ENCODE measurements at regions not wholly inside any gene's neighbourhood (a gene's known extent, or its start where the extent isn't known, plus 50 kb on each side); places are given as distances from the start of the nearest gene placed in this dataset.

DNA sequence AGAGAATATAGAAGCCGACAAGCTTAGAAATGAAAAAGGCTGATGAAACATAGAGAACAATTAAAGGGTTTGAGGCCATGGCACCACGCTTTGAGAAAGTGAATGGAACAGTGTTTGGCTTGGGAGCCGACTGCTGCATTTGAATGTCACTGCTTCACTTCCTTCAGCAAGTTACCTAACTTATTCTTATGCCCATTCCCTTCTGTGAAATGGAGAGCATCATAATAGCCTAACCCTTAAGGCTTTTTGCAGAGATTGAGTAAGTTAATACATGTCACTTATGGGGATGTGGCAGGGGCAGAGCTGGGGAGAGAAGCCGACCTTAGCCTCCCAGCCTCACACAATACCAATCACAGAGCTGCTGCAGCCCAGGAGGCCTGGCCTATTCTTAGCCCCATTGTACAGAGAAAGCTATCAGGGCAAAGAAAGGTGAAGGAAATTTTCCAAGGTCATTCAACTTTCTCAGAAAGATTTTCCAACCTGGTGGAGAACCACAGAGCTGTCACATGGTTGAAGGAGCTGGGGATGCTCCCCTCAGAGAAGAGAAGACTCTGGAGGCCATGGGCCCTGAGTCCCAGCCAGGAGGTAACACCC, 186.0 kb upstream of the GDF10 start:
- TF ChIP-seq CTCF (IDR thresholded peaks at IDR 0.05), result no peak
- no peak for TF ChIP-seq POLR2A (IDR thresholded peaks at IDR 0.05)
- intact Hi-C loops (cut with DNase I; ENCODE audit: low total_unique reads), result no loop called here
- H3K4me1 ChIP-seq, result no peaks in the 10 kb centered on the region
- no peaks in the 10 kb centered on the region for H3K36me3 ChIP-seq (ENCODE audit: low read depth, missing control alignments)
- no peak overlapping the region for H3K4me3 ChIP-seq
- no peak for DNase-seq
- 89% methylated on average over 4 of the region's 4 CpGs for WGBS, 2 donors
- H3K27me3 ChIP-seq, result no peaks in the 10 kb centered on the region
- H3K27ac ChIP-seq, result no peak overlapping the region
- H3K9me3 ChIP-seq, result no peaks in the 10 kb centered on the region

GRCh38 chr10:47114680-47115186, 185.3 kb upstream of the GDF10 start:
- Histone ChIP-seq H3K27me3 (no peaks in the 10 kb centered on the region), H3K36me3 (ENCODE audit: low read depth, missing control alignments) (no peaks in the 10 kb centered on the region), H3K4me1 (no peaks in the 10 kb centered on the region), H3K27ac (no peak overlapping the region), H3K4me3 (no peak overlapping the region), H3K9me3 (no peaks in the 10 kb centered on the region)
- intact Hi-C loops (cut with DNase I; ENCODE audit: low total_unique reads), result no loop called here
- WGBS, 2 donors, result 85 to 98% methylated on average over 4 to 6 of the region's 6 CpGs
- no peak for DNase-seq
- TF ChIP-seq CTCF (IDR thresholded peaks at IDR 0.05), result no peak
- TF ChIP-seq POLR2A (IDR thresholded peaks at IDR 0.05), result no peak

DNA sequence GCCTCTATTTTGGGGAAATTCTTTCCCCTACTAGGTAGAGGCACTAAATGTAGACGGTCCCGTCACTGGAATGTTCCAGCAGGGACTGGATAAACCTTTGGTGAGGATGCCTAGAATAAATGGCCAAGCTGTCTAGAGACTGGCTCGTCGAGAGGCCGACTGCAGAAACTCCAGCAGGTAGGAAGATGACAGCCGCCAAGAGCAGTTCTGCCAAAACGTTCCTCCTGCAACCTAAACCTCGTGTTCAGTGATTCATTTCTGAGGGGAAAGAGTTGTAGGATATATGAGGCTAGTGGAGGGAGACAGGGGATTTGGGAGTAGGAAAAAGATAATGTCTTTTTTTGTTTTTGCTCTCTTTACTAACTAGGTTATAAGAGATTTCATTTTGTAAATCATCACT, 184.7 kb upstream of the GDF10 start:
- H3K4me3 ChIP-seq, result no peak overlapping the region
- no peaks in the 10 kb centered on the region for H3K36me3 ChIP-seq (ENCODE audit: low read depth, missing control alignments)
- no peaks in the 10 kb centered on the region for H3K27me3 ChIP-seq
- 76 to 78% methylated on average over 8 of the region's 8 CpGs for WGBS, 2 donors
- H3K4me1 ChIP-seq, result no peaks in the 10 kb centered on the region
- TF ChIP-seq CTCF (IDR thresholded peaks at IDR 0.05) (no peak), POLR2A (IDR thresholded peaks at IDR 0.05) (no peak)
- intact Hi-C loops (cut with DNase I; ENCODE audit: low total_unique reads), result no loop called here
- no peaks in the 10 kb centered on the region for H3K9me3 ChIP-seq
- H3K27ac ChIP-seq, result no peak overlapping the region
- DNase-seq, result no peak

- Histone ChIP-seq H3K27me3 (no peaks in the 10 kb centered on the region), H3K4me1 (no peaks in the 10 kb centered on the region), H3K36me3 (ENCODE audit: low read depth, missing control alignments) (no peaks in the 10 kb centered on the region), H3K9me3 (no peaks in the 10 kb centered on the region), H3K27ac (no peak overlapping the region), H3K4me3 (no peak overlapping the region)
- intact Hi-C loops (cut with DNase I; ENCODE audit: low total_unique reads), result no loop called here
- DNase-seq, result no peak
- WGBS, 2 donors, result 88 to 91% methylated on average over 5 of the region's 5 CpGs
- TF ChIP-seq CTCF (IDR thresholded peaks at IDR 0.05) (no peak), POLR2A (IDR thresholded peaks at IDR 0.05) (no peak)
Measured at GRCh38 chr10:47116445-47116844, 183.6 kb upstream of the GDF10 start.

- WGBS, 2 donors, result 83 to 85% methylated on average over 6 of the region's 6 CpGs
- intact Hi-C loops (cut with DNase I; ENCODE audit: low total_unique reads), result no loop called here
- no peak for TF ChIP-seq CTCF (IDR thresholded peaks at IDR 0.05)
- TF ChIP-seq POLR2A (IDR thresholded peaks at IDR 0.05), result no peak
- Histone ChIP-seq H3K4me3 (no peak overlapping the region), H3K9me3 (no peaks in the 10 kb centered on the region), H3K27me3 (no peaks in the 10 kb centered on the region), H3K27ac (no peak overlapping the region), H3K4me1 (no peaks in the 10 kb centered on the region), H3K36me3 (ENCODE audit: low read depth, missing control alignments) (no peaks in the 10 kb centered on the region)
- no peak for DNase-seq
Measured at GRCh38 chr10:47118326-47118725, 181.7 kb upstream of the GDF10 start.
